ENCODE measurements at regions not wholly inside any gene's neighbourhood (a gene's known extent, or its start where the extent isn't known, plus 50 kb on each side); places are given as distances from the start of the nearest gene placed in this dataset.

DNA sequence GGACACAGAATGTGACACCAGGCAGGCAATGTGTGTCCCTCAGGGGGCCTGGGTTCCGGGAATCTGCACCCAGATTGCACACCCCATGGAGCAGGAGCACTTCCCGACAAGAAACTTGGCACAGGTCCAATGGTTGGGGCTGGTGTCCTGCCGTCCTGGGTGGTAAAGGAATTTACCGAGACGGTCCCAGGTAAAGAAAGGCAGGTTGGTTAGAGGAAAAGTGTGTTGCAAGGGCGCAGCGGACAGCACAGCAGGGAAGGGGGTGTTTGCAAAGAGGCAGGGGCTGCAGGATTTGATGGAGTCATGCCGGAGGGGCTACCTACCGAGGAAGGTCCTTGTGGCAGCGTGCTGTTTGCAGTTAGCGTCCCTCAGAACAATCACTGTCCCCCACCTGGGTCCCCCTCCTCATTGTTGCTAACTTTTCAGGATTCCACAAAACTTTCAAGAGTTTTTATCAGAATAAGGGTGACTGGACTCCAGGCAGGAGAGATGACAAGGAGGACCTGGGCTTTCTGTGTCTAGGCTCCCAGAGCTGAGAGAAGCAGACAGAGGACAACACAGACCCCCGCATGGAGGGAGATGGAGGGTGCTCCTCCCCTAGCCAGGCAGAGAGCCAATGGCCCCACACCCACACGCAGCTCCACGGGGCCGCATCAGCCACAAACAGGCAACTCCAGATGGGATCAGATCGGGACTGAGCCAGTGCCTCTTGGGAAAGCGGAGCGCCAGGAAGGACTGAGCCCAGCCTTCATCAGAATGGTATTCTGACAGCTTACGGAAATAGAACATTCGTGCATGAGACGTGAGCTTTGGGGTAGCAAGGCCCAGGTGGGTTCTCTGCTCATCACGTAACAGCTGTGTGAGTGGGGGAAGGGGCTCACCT, 1423.9 kb downstream of the BRD1 start:
- TF ChIP-seq CTCF (IDR thresholded peaks at IDR 0.05 in 2 of 3, conservative IDR thresholded peaks at IDR 0.05 in 1 of 3; ENCODE audit: borderline replicate concordance in 1 of 3, insufficient read depth in 1 of 3, low read depth in 2 of 3, low read length in 2 of 3) (no peak), EZH2 (IDR thresholded peaks at IDR 0.05) (no peak), POLR2AphosphoS5 (IDR thresholded peaks at IDR 0.05; ENCODE audit: low read depth, low read length) (no peak), EZH2phosphoT487 (IDR thresholded peaks at IDR 0.05; ENCODE audit: borderline replicate concordance) (no peak), SP1 (IDR thresholded peaks at IDR 0.05; ENCODE audit: low read depth) (no peak), POLR2A (IDR thresholded peaks at IDR 0.05; ENCODE audit: borderline replicate concordance, extremely low read depth, insufficient read depth, insufficient read length) (no peak), RAD21 (IDR thresholded peaks at IDR 0.05; ENCODE audit: low read depth) (no peak)
- TF ChIP-seq, protein P1, sequence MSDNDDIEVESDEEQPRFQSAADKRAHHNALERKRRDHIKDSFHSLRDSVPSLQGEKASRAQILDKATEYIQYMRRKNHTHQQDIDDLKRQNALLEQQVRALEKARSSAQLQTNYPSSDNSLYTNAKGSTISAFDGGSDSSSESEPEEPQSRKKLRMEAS (IDR thresholded peaks at IDR 0.05): no peak
